MM.1S (cell line): ENCODE measurements at regions not wholly inside any gene's neighbourhood (a gene's known extent, or its start where the extent isn't known, plus 50 kb on each side); places are given as distances from the start of the nearest gene placed in this dataset.

ENCODE experiments used
- EZH2 ChIP-seq: fragments of 300-600 bp; sonication (generic); optimal IDR thresholded peaks from 2 replicates; pipeline ENCODE3; 2017; ENCODE audit warnings: low read depth, mild to moderate bottlenecking, antibody characterized with exemption, low read length, mixed read lengths
- EZH2phosphoT487 ChIP-seq: fragments of 300-600 bp; sonication (generic); IDR thresholded peaks from 2 replicates; pipeline ENCODE4 v1.6.1; 2018; ENCODE audit warnings: antibody characterized with exemption, low read length
- TF ChIP-seq, protein P1 (sequence below): fragments of 300-600 bp; sonication (generic); IDR thresholded peaks from 2 replicates; pipeline ENCODE4 v1.5.1; 2016; ENCODE audit warnings: antibody characterized with exemption, low read length, mixed read lengths

DNA sequence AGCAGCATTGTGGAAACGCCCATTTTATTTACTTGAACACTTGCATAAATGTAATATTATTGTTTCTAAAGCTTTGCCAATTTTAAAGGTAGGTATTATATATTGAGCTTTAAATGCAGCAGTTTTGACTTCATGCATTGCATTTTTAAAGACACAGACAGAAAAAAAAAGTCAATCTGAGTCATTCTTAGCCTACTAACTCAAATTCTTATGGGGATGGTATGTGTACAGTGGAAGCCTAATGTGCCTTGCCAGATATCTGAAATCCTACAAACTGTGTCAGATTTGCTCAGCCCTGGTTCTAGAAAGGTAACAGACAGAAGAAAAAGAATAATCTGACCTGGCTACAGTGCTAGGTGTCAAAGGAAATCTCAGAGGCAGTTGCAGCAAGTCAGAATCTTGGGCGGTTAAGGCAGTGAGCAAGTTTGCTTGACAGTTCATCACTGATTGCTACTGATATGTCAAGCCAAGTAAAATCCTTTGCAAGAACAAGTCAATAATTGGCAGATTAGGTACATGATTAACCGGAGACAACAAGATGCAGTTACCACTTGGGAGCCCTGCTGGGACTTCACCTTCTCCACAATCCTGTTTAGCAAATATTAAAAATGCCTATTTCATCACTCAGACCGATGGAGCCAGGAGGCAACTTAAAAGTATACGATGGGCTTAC lies 224.8 kb upstream of the WWC1 start:
- TF ChIP-seq, protein P1, sequence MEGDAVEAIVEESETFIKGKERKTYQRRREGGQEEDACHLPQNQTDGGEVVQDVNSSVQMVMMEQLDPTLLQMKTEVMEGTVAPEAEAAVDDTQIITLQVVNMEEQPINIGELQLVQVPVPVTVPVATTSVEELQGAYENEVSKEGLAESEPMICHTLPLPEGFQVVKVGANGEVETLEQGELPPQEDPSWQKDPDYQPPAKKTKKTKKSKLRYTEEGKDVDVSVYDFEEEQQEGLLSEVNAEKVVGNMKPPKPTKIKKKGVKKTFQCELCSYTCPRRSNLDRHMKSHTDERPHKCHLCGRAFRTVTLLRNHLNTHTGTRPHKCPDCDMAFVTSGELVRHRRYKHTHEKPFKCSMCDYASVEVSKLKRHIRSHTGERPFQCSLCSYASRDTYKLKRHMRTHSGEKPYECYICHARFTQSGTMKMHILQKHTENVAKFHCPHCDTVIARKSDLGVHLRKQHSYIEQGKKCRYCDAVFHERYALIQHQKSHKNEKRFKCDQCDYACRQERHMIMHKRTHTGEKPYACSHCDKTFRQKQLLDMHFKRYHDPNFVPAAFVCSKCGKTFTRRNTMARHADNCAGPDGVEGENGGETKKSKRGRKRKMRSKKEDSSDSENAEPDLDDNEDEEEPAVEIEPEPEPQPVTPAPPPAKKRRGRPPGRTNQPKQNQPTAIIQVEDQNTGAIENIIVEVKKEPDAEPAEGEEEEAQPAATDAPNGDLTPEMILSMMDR = no peak
- TF ChIP-seq EZH2 (no peak), EZH2phosphoT487 (no peak)
